Mucosa of descending colon (tissue), 3 donors: ENCODE measurements at regions not wholly inside any gene's neighbourhood (a gene's known extent, or its start where the extent isn't known, plus 50 kb on each side); places are given as distances from the start of the nearest gene placed in this dataset.
A peak's percentile ranks its signal among the peaks of the same experiment; 100 is the strongest.

Source experiments
- ATAC-seq: fragments of 200-7000 bp; cut with Tn5 transposase; one replicate; pipeline ENCODE4 v1.9.1; 2020; ENCODE audit warnings: mild to moderate bottlenecking, moderate library complexity
- DNase-seq, 3 donors: peaks; one replicate each; pipeline ENCODE4 v3.0.0-alpha.2; 2020
- H3K36me3 ChIP-seq: fragments of 200-600 bp; one replicate; pipeline ENCODE4 v1.8.0; 2021; ENCODE audit warnings: low read depth, mild to moderate bottlenecking
- H3K4me1 ChIP-seq: fragments of 200-600 bp; one replicate; pipeline ENCODE4 v1.8.0; 2021; ENCODE audit warnings: low read depth, mild to moderate bottlenecking
- H3K4me3 ChIP-seq: fragments of 200-600 bp; one replicate; pipeline ENCODE4 v1.8.0; 2021; ENCODE audit warnings: mild to moderate bottlenecking
- H3K9me3 ChIP-seq: fragments of 200-600 bp; one replicate; pipeline ENCODE4 v1.8.0; 2021; ENCODE audit warnings: mild to moderate bottlenecking
- intact Hi-C, 2 donors: fragments of 100-400 bp; cut with DNase I in 1 of 2; cut with micrococcal nuclease in 1 of 2; formaldehyde crosslinking; loops; one replicate each; pipeline versions ENCODE4 v1.11.0 to v1.11.1; 2022; cut with DNase I, micrococcal nuclease
- TF ChIP-seq, protein P1 (sequence below): fragments of 200-600 bp; IDR thresholded peaks from one replicate; pipeline ENCODE4 v1.8.0; 2022; ENCODE audit warnings: antibody characterized with exemption, mild to moderate bottlenecking
- donor health status: DM: no; HTN: no; CAD: no; lungs with moderate emphysema.
- donor health status: DM: no; HTN: no; CAD: no.
- donor health status: DM: no; HTN: yes; CAD: no.

DNA sequence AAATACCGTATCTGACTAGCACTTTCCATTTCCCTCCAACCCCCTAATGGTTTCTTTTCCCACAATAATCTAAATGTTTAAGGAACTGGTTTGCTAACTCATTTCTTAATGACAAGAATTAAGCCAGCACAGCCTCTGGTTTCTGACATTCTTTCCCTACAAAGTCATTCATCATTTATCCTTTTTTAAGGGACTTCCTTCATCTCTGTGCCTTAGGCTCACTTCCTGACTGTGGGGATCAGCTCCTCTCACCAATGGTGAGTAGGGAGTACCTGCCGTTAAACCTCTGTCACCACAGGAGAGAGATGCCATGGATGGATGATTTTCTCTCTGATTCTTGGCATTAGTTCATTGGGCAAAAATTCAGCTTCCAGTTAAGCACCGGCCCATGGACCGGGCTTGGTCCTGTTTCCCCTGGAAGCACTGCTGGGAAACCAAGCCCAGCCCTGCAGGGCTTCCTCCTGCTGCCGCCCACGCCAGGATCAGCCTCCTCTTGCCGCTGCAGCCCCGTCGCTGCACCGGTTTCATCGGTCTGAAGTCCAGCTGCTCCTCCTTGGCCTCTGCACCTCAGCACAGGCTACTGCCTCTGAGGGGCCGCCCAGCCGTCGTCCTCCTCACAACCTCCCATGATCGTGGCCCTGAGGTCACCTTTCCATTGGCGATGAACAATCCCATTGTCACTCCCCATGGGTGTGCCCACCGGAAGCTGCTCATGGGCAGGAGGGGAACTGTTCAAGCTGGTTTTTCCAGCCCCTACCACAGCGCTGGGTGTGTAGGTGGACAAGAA is 64.0 kb upstream of the ZNF516 start:
- Histone ChIP-seq H3K9me3 (no peaks in the 10 kb centered on the region), H3K4me1 (no peaks in the 10 kb centered on the region), H3K36me3 (no peaks in the 10 kb centered on the region), H3K4me3 (no peak overlapping the region)
- TF ChIP-seq, protein P1, sequence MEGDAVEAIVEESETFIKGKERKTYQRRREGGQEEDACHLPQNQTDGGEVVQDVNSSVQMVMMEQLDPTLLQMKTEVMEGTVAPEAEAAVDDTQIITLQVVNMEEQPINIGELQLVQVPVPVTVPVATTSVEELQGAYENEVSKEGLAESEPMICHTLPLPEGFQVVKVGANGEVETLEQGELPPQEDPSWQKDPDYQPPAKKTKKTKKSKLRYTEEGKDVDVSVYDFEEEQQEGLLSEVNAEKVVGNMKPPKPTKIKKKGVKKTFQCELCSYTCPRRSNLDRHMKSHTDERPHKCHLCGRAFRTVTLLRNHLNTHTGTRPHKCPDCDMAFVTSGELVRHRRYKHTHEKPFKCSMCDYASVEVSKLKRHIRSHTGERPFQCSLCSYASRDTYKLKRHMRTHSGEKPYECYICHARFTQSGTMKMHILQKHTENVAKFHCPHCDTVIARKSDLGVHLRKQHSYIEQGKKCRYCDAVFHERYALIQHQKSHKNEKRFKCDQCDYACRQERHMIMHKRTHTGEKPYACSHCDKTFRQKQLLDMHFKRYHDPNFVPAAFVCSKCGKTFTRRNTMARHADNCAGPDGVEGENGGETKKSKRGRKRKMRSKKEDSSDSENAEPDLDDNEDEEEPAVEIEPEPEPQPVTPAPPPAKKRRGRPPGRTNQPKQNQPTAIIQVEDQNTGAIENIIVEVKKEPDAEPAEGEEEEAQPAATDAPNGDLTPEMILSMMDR, result no peak
- intact Hi-C loops, result no loop called here
- ATAC-seq, result peak; percentile 89
- DNase-seq, result peak in 2 of 3 donors; percentile 41 to 53

DNA sequence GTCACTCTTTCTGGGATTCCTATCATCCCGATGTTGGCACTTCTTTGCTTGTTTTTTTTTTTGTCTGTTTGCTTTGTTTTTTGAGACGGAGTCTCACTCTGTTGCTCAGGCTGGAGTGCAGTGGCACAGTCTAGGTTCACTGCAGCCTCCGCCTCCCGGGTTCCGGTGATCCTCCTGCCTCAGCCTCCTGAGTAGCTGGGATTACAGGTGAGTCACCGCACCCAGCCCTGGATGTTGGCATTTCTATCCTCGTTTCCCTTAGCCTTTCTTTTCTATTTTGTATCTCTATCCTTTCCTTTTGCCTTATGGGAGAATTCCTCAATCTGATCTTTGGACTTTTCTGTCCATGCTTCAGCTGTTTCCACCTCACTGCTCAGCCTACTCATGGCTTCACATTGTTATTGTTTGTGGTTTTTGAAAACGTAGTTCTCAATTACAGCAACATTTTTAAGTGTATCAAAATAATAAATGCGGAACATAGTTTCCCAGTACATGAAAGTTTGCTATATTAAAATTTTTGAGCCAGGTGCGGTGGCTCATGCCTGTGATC is 62.1 kb upstream of the ZNF516 start:
- TF ChIP-seq, protein P1, result no peak
- ATAC-seq, result no peak
- Histone ChIP-seq H3K4me1 (no peaks in the 10 kb centered on the region), H3K9me3 (no peaks in the 10 kb centered on the region), H3K4me3 (no peak overlapping the region), H3K36me3 (no peaks in the 10 kb centered on the region)
- no peak for DNase-seq
- intact Hi-C loops, result no loop called here

DNA sequence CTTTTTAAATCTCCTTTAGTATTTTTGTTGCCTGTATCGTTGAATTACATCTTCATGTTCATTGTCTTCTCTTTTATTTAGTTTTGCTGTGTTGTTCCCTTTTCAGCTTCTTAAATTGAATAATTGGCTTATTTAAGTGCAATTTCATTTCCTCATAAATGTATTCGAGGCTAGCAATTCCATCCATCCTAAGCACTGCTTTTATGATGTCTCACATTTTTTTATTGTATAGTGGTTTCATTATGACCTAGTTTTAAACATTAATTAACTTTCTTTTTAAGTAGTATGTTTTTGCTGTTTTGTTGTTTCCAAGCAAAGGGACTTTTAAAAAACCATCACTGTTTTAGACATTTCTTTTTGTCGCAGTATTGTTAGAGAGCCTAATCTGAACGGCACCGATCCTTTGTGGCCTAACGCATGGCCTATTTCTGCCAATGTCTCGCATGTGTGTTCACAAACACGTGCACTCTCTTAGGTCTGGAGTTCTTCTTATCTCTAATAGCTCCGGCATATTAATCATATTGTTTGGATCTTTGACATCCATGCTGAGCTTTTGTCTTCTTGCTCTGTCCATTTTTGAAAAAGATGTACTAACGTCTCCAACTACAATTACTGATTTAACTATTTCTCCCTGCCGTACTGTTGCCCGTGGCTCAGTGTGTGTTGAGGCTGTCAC is 59.6 kb upstream of the ZNF516 start:
- no peaks in the 10 kb centered on the region for H3K9me3 ChIP-seq
- no peak overlapping the region for H3K4me3 ChIP-seq
- TF ChIP-seq, protein P1, result no peak
- ATAC-seq (no peak), DNase-seq (no peak)
- intact Hi-C loops, result no loop called here
- no peaks in the 10 kb centered on the region for H3K4me1 ChIP-seq
- H3K36me3 ChIP-seq, result no peaks in the 10 kb centered on the region

DNA sequence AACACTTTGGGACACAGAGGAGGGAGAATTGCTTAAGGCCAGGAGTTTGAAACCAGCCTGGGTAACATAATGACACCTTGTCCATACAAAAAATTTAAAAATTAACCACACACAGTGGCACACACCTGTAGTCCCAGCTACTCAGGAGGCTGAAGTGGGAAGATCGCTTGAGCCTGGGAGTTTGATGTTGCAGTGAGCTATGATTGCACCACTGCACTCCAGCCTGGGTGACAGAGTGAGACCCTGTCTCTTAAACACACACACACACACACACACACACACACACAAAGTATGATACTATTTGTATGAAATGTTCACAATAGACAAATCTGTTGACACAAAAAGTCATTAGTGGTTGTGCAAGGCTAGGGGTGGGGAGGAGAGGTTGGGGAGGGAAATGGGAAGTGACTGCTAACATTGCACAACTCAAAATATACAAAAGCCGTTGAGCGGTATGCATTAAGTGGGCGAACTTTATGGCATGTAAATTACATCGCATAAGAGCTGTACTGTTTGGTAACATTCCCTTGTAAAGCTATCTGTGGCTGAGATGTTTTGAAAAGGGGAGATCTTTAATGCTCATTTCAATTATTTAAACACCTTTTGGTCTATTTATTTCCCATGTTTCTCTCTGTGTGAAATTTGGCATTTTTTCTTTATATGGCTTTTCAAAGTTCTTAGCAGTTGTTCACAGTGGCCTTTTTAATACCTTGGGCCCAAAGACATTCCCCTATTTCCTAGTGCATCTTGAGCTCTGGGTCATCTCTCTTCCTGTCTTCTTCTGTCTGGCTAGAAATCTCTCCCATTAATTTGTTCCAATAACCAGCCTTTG is 58.9 kb upstream of the ZNF516 start:
- TF ChIP-seq, protein P1, result no peak
- ATAC-seq, result peak; percentile 80
- Histone ChIP-seq H3K36me3 (no peaks in the 10 kb centered on the region), H3K9me3 (no peaks in the 10 kb centered on the region), H3K4me1 (no peaks in the 10 kb centered on the region), H3K4me3 (no peak overlapping the region)
- DNase-seq, result peak in 1 of 3 donors; percentile 21
- intact Hi-C loops, result no loop called here

DNA sequence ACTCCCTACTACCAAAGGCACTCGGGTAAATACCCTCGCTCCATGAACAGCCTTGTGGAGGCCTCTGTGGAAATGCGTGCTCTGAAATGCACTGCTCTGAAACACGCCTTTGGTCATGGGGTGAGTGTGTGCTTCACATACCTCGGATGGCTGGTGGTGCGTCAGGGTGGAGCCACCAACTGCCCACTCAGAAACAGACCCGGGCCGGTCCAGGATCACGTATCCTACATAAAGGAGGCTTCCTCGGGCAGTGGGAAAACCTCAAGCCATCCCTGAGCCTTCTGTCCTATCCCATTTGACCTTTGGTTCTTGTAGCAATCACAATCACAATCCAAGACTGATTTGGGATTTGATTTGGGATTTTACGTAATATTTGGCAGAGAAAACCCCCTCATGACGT is 53.5 kb upstream of the ZNF516 start:
- TF ChIP-seq, protein P1, result no peak
- intact Hi-C loops, result no loop called here
- no peak for ATAC-seq

More for the DNA sequence above, 53.5 kb upstream of the ZNF516 start:
- Histone ChIP-seq H3K36me3 (no peaks in the 10 kb centered on the region), H3K4me3 (no peak overlapping the region), H3K9me3 (no peaks in the 10 kb centered on the region), H3K4me1 (no peaks in the 10 kb centered on the region)
- no peak for DNase-seq
